ENCODE measurements at regions not wholly inside any gene's neighbourhood (a gene's known extent, or its start where the extent isn't known, plus 50 kb on each side); places are given as distances from the start of the nearest gene placed in this dataset.

- TF ChIP-seq CTCF (IDR thresholded peaks at IDR 0.05 in 4 of 5, conservative IDR thresholded peaks at IDR 0.05 in 1 of 5) (no peak), POLR2A (IDR thresholded peaks at IDR 0.05) (no peak)
These were observed 68.8 kb upstream of the PRIMA1 start for GRCh38 chr14:93857081-93857480.

All from gastrocnemius medialis (tissue), 4 donors.